HG03469 (cell line): ENCODE measurements at regions not wholly inside any gene's neighbourhood (a gene's known extent, or its start where the extent isn't known, plus 50 kb on each side); places are given as distances from the start of the nearest gene placed in this dataset.
"Not testable (repeated sequence)": the region's sequence is repeated elsewhere in the genome, so short reads cannot be mapped to it uniquely, and the experiment has no call there.

ENCODE experiments used
- ATAC-seq: cut with Tn5 transposase; IDR thresholded peaks from one replicate; pipeline ENCODE4 v1.9.1; 2021; ENCODE audit warnings: mild to moderate bottlenecking, moderate library complexity, moderate number of reproducible peaks; ENCODE audit not compliant: unreplicated experiment

GRCh38 chr9:73095425-73095824, 56.2 kb upstream of the ANXA1 start:
- ATAC-seq = no peak

DNA sequence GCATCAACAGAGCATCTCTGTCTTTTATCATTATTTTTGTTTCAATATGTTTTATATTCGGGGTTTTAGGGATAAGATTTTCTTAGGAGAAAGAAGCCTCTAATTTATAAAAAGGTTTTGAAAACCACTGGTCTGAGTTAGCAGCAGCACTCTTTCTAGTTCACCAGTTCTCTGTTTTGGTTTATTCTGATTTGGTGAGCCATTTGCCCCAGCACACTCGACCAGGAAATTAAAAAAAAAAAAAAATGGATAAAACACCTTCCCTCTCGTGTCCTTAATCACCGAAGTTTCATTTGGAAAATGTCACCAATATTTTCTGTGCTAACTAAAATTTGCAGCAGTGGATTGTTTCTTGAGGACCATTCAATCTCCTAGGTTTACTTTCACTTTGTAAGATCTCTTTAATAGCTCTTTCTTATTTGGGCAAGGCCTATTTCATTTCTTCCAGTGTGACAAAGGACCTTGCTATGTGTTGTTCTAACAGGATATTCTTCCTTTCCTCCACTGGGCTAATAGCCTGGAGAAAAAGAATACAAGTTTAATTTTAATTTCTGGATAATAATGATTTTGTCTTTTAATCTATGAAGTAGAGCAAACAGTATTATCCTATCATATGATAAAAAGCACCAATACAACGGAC, 57.8 kb upstream of the ANXA1 start:
- no peak for ATAC-seq

- ATAC-seq = no peak
Observed at GRCh38 chr9:73093016-73093739, 58.5 kb upstream of the ANXA1 start.

GRCh38 chr9:73091909-73092308, 59.8 kb upstream of the ANXA1 start:
- no peak for ATAC-seq

- ATAC-seq = no peak
Observed at GRCh38 chr9:73090214-73090613, 61.5 kb upstream of the ANXA1 start.

DNA sequence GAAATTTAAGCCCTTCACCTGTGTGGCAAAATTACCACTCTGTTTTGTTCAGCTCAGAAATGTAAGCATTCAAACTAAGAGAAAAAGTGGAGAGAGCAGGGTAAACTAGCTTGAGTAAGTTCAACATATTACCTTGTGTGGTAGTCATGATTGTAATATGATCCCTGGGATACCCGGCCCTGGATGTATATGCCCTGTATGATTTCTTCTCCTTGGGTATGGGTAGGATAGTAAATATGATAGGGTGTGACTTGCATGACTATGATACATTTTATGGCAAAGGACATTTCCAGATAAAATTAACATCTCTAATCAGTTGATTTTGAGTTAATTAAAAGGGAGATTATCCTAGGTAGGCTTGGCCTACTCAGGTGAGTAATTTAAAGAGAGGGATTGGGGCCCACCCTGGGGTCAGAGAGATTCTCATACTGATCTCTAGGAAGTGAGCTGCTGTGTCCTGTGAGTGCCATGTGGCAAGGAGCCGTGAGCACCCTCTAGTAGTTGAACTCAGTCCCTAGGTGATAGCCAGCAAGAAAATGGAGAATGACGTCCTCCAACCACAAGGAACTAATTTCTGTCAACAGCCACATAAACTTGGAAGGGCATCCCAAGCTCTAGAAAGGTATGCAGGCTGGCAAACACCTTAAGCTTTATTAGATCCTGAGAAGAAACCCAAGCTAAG, 62.2 kb upstream of the ANXA1 start:
- no peak for ATAC-seq

GRCh38 chr9:73087876-73088275, 63.8 kb upstream of the ANXA1 start:
- not testable (repeated sequence) for ATAC-seq

- no peak for ATAC-seq
Observed at GRCh38 chr9:73083519-73083918, 68.1 kb upstream of the ANXA1 start.

DNA sequence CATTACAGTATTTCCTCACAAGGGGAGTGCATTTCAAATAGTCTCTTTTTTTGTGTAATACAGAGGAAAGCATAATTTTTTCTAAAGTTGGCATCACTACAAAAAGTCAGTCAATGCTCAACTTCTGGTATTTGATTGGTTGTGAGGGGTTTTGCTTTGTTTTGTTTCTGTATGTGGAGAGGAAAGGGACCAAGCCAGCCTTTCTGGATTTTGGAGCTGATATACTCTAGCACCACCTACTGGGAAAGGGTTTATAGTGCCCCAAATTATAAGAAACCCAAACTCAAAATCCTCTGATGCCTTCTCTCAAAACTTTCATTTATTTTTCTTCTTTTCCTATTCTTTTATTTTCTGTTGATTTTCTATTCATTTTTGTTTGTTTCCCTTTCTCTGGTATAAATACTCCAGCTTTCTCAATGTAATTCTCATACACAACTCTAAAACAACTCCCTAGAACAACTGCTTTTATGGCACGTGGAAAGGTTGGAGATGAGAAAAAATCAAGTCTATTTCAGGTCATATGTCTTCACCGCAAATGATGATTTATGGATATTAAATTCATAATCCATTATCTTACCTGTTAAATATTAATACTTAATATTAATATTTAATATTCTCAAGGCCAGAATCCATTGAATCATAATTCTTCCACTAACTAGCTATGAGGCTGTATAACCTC, 69.5 kb upstream of the ANXA1 start:
- no peak for ATAC-seq

GRCh38 chr9:73080110-73080694, 71.5 kb upstream of the ANXA1 start:
- no peak for ATAC-seq

DNA sequence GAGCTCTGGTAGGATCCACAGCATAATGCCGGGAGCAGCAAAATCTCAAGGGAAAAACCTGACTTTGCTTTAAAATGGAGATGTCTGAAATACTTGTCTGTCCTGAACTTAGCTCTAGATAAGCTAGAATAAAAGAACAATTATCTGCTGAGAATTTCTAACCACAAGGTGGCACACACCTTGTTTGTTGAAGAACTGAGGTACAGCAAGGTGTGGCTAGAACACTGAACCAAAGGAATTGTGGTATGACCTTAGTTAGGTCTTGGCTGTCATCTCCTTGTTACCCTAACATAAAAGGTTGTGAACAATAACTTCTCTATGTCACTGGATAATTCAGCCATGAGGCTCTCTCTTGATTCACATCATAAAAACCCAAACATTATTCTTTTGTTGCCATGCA, 72.3 kb upstream of the ANXA1 start:
- no peak for ATAC-seq

DNA sequence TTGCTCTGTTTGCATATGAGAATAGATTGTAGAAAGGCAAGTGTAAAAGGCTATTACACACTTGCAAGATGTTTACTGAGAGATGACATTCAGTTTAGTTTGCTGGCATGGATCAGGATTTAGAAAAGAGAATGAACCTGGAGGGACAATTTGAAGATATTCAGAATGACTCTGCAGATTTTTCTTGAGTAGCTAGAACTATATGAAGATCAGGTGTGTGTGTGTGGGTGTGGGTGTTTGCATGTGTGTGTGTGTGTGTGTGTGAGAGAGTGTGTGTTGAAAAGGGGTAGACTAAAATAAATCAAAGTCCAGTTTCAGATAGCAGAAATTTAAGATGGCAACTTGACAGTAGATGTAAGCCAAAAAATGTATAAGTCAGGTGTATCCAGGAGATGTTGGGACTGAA, 74.0 kb upstream of the ANXA1 start:
- ATAC-seq = no peak

DNA sequence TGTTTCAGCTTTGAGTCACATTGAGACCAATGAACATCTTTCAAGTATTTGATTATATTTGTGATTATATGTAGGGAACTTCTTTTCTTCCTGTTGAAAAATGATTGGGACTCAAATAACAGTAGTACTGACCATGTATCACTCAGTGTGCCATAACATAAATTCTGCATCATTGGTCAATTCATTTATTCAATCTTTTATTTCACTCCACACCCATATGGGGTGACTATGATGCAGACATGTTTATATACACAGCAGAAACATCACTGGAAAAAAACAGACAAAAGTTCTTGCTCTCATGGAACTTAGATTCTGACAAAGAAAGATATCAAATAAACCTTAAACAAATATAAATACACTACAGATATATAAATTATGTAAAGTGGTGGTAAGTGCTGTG, 74.7 kb upstream of the ANXA1 start:
- ATAC-seq = no peak

- no peak for ATAC-seq
Observed at GRCh38 chr9:73074176-73074708, 77.4 kb upstream of the ANXA1 start.

DNA sequence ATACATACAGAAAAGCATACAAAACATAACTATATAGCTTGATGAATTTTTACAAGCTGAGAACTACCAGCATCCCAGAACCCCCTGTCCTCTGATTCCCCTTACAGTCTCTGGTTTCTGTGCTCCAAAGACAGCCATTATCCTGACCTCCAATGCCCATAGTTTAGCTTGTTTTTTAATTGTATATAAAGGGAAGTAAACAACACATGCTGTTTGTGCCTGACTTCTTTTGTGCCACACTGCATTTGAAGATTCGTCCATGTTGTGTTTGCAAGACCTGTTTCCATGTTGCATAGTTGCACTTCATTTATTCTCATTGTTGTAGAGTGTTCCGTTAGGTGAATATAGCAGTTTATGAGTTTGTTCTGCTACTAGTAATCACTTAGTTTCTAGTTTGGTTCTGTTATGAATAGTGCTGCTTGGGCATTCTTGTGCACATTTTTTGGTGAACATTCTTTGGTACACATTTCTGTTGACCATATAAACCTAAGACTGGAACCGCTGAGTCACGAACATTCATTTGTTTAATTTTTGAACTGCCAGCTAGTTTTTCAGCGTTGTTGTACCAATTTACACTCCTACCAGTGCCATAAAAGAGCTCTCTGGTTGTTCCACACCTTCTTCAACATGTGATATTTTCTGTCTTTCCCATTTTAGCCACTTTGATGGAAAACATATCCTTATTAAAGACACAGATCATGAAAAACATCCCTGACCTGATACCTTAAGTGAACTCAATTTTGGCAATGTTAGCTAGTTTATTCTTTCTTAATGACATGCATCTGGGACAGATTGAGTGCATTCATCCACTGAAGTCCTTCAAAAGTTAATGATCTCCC, 78.1 kb upstream of the ANXA1 start:
- no peak for ATAC-seq

GRCh38 chr9:73067074-73067473, 84.6 kb upstream of the ANXA1 start:
- no peak for ATAC-seq

- ATAC-seq = no peak
Observed at GRCh38 chr9:73065439-73065838, 86.2 kb upstream of the ANXA1 start.

GRCh38 chr9:73064315-73064714, 87.3 kb upstream of the ANXA1 start:
- ATAC-seq = no peak

DNA sequence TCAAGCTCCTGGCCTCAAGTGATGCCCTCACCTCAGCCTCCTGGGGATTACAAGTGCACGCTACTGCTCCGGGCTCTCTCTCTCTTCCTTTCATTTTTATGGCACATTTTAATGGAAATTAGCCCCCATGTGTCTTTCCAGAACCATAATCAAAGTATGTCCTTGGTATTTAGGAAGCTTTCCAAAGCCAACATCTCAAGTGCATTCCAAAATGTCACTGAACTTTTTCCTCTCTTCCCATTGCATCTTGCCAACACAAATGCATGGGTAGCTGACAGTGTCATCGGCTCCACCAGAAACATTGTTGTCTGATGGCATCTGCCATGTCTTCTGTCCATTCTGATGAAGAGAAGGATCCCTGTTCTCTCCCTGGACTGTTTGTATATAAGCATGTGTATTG, 90.5 kb upstream of the ANXA1 start:
- ATAC-seq = no peak

DNA sequence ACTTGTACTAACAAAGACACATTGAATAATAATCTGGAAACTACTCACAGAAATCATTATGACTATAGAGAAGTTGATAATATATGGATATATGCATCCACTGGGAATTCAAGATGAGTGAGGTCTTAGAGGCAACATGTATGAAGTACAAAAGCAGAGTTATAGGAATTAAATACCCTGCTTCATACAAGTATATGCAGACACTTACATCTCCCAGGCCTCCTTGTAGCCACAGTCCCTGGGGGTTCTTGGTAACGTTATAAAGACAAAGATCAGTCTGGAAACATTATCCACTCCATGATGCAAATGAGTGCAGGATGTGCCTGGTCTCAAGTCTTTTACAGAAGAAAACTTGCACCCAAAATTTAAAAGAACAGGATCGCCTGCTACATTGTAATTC, 92.4 kb upstream of the ANXA1 start:
- ATAC-seq = no peak
